Body of pancreas (tissue), 4 donors: ENCODE measurements at regions not wholly inside any gene's neighbourhood (a gene's known extent, or its start where the extent isn't known, plus 50 kb on each side); places are given as distances from the start of the nearest gene placed in this dataset.

Source experiments
- CTCF ChIP-seq, 7 experiments: fragments of 450-650 bp in 4 of 7; fragments of 200-600 bp in 3 of 7; sonication (generic) in 3 of 7; IDR thresholded peaks; one replicate each; pipeline ENCODE4 v1.5.1; 2016 to 2019; ENCODE audit warnings: antibody characterized with exemption in 7 of 7
- POLR2A ChIP-seq, 3 donors: fragments of 450-650 bp; IDR thresholded peaks; one replicate each; pipeline ENCODE4 v1.6.1; 2016; ENCODE audit warnings: antibody characterized with exemption in 3 of 3, mild to moderate bottlenecking in 2 of 3

GRCh38 chr10:63013755-63014154 is 119.4 kb upstream of the NRBF2 start:
- TF ChIP-seq CTCF (IDR thresholded peaks at IDR 0.05): no peak
- no peak for TF ChIP-seq POLR2A (IDR thresholded peaks at IDR 0.05)
